K562 (cell line): ENCODE measurements at regions not wholly inside any gene's neighbourhood (a gene's known extent, or its start where the extent isn't known, plus 50 kb on each side); places are given as distances from the start of the nearest gene placed in this dataset.

Experiments
- ATAC-seq: fragments of 200-7000 bp; cut with Tn5 transposase; 3 replicates; pipeline ENCODE4 v1.9.1; 2020; ENCODE audit warnings: moderate library complexity
- BruUV-seq: library from RNA; stranded (reverse); fragments of 400-500 nt; replicated peaks from 2 replicates; lab custom pipeline; 2021; lab: Mats Ljungman, UMichigan
- CTCF ChIA-PET: fragments of 300-600 bp; formaldehyde crosslinking; extraction: SDS; loops from one replicate; lab custom pipeline; 2021; ENCODE audit warnings: low intra/inter-chr PET ratio; lab: Yijun Ruan, JAX
- POLR2A ChIA-PET: fragments of 300-600, 350-650 bp; sonication (Branson Sonifier 250); formaldehyde crosslinking; extraction: SDS; loops from one replicate; lab custom pipeline; 2021; ENCODE audit warnings: antibody characterized with exemption, inconsistent platforms; lab: Yijun Ruan, JAX
- DNase-seq, 4 experiments: peaks; one replicate each; pipeline versions ENCODE4 v3.0.0 to v3.0.0-alpha.2; 2011 to 2018; ENCODE audit warnings: low spot score in 3 of 4, mixed read lengths in 3 of 4; ENCODE audit errors: extremely low read depth in 1 of 4
- FAIRE-seq: peaks from 2 replicates; lab custom pipeline; 2011; peaks lifted over from hg19 to GRCh38; lab: Jason Lieb, UNC
- H2AFZ ChIP-seq: 2 replicates; pipeline ENCODE4 v1.6.0; 2011; ENCODE audit warnings: low read depth, low read length, control low read depth, inconsistent platforms
- H3K27ac ChIP-seq: fragments of 200-600 bp; 3 replicates; pipeline ENCODE4 v1.8.0; 2011; ENCODE audit warnings: low read depth, mild to moderate bottlenecking, control low read depth, inconsistent platforms, low read length, moderate library complexity, mixed read lengths; ENCODE audit errors: extremely low read depth
- H3K27me3 ChIP-seq, 2 experiments: fragments of 300-600 bp in 1 of 2; 2 replicates in 1 of 2; 3 replicates in 1 of 2; pipeline versions ENCODE4 v1.6.0 to v1.8.0; 2011; ENCODE audit warnings: inconsistent platforms in 2 of 2, low read length in 2 of 2, mild to moderate bottlenecking in 1 of 2, mixed read lengths in 1 of 2, moderate library complexity in 1 of 2; ENCODE audit not compliant: control insufficient read depth in 2 of 2, insufficient read depth in 2 of 2
- H3K36me3 ChIP-seq: fragments of 300-600 bp; 3 replicates; pipeline ENCODE4 v1.8.0; 2011; ENCODE audit warnings: mild to moderate bottlenecking, low read length, inconsistent platforms; ENCODE audit not compliant: control insufficient read depth, insufficient read depth
- H3K4me1 ChIP-seq, 2 experiments: fragments of 200-600 bp in 1 of 2; replicated peaks in 1 of 2; 2 replicates in 1 of 2; 3 replicates in 1 of 2; pipeline versions ENCODE4 v1.5.1 to v1.8.0; 2011; ENCODE audit warnings: inconsistent platforms in 2 of 2, low read length in 2 of 2, mild to moderate bottlenecking in 1 of 2, mixed read lengths in 1 of 2, moderate library complexity in 1 of 2; ENCODE audit not compliant: control insufficient read depth in 2 of 2, insufficient read depth in 2 of 2
- H3K4me2 ChIP-seq: 2 replicates; pipeline ENCODE4 v1.6.1; 2011; ENCODE audit warnings: low read length, control low read depth, inconsistent platforms, mixed read lengths; ENCODE audit not compliant: insufficient read depth
- H3K4me3 ChIP-seq: fragments of 200-600 bp; sonication (generic), shearing (Covaris generic); 2 replicates; pipeline ENCODE4 v1.5.1; 2016; ENCODE audit warnings: control low read depth, inconsistent platforms
- H3K79me2 ChIP-seq: fragments of 200-600 bp; 3 replicates; pipeline ENCODE4 v1.8.0; 2011; ENCODE audit warnings: low read length, inconsistent platforms; ENCODE audit not compliant: control insufficient read depth, insufficient read depth
- H3K9ac ChIP-seq, 2 experiments: 2 replicates each; pipeline versions ENCODE4 v1.6.0 to v1.6.1; 2011; ENCODE audit warnings: low read depth in 2 of 2, low read length in 2 of 2, control low read depth in 1 of 2, inconsistent platforms in 1 of 2, mild to moderate bottlenecking in 1 of 2, mixed read lengths in 1 of 2; ENCODE audit not compliant: insufficient read depth in 1 of 2
- H3K9me1 ChIP-seq: one replicate; pipeline ENCODE4 v1.6.0; 2011; ENCODE audit warnings: inconsistent platforms, mild to moderate bottlenecking, low read length, moderate library complexity; ENCODE audit not compliant: control insufficient read depth, insufficient read depth
- H3K9me3 ChIP-seq: replicated peaks from 2 replicates; pipeline ENCODE4 v1.5.1; 2011; ENCODE audit warnings: low read depth, low read length, inconsistent platforms; ENCODE audit not compliant: control insufficient read depth, insufficient read depth
- H4K20me1 ChIP-seq: replicated peaks from 2 replicates; pipeline ENCODE4 v1.6.1; 2011; ENCODE audit warnings: low read length, inconsistent platforms, mixed read lengths; ENCODE audit not compliant: control insufficient read depth, insufficient read depth
- CBX1 ChIP-seq: sonication (generic); IDR thresholded peaks from 2 replicates; pipeline ENCODE4 v1.6.1; 2016; ENCODE audit warnings: antibody characterized with exemption, low read depth, mild to moderate bottlenecking
- CREBBP ChIP-seq: IDR thresholded peaks from one replicate; pipeline ENCODE4 v1.6.1; 2012; ENCODE audit warnings: low read depth, mild to moderate bottlenecking, control low read depth, inconsistent platforms, low read length
- HDAC1 ChIP-seq, 2 experiments: fragments of 450-650 bp; IDR thresholded peaks; 2 replicates each; pipeline ENCODE4 v1.6.1; 2016 to 2017; ENCODE audit warnings: inconsistent platforms in 1 of 2, mild to moderate bottlenecking in 1 of 2, moderate library complexity in 1 of 2
- HDAC2 ChIP-seq: fragments of 450-650 bp; IDR thresholded peaks from 2 replicates; pipeline ENCODE4 v1.6.1; 2016; ENCODE audit warnings: mild to moderate bottlenecking
- MXI1 ChIP-seq: IDR thresholded peaks from 2 replicates; pipeline ENCODE4 v1.6.1; 2011; ENCODE audit warnings: low read depth, mild to moderate bottlenecking, improper control_type of control experiment, low read length
- NFIX ChIP-seq: fragments of 250-450 bp; sonication (Bioruptor Pico); IDR thresholded peaks from 2 replicates; pipeline ENCODE4 v1.4.0; 2020; ENCODE audit warnings: low read depth, mild to moderate bottlenecking, moderate library complexity
- POU5F1 ChIP-seq: fragments of 150-350 bp; IDR thresholded peaks from 2 replicates; pipeline ENCODE4 v1.6.1; 2014; ENCODE audit warnings: borderline replicate concordance, low read length, low read depth, mild to moderate bottlenecking; ENCODE audit not compliant: partially characterized antibody
- U2AF2 ChIP-seq: fragments of 200-400 bp; formaldehyde crosslinking; optimal IDR thresholded peaks from 2 replicates; pipeline ENCODE3; 2017; ENCODE audit warnings: low read depth, mild to moderate bottlenecking, low read length
- ZNF766 ChIP-seq: fragments of 200-800 bp; sonication (Bioruptor generic); conservative IDR thresholded peaks from 2 replicates; pipeline ENCODE4 v1.6.1; 2016; ENCODE audit warnings: missing genetic modification characterization, missing compliant biosample characterization
- whole genome bisulfite sequencing: fragments of 100-300 bp; shearing (Covaris generic); methylation state at CpG from one replicate; pipeline ENCODE4 v1.1.6; 2016; ENCODE audit warnings: low coverage, mixed read lengths; ENCODE audit not compliant: insufficient coverage; ENCODE audit errors: missing lambda C conversion rate; 5-methylcytosine and 5-hydroxymethylcytosine counted together
- in situ Hi-C: fragments of 300-500 bp; cut with MboI; formaldehyde crosslinking; loops from 4 replicates; pipeline ENCODE4 v1.15.0; 2018; ENCODE audit warnings: inconsistent platforms, mixed read lengths
- intact Hi-C: fragments of 100-400 bp; cut with micrococcal nuclease; formaldehyde crosslinking; loops from 2 replicates; pipeline ENCODE4 v1.14.2; 2022
- TF ChIP-seq, protein P1 (sequence below): fragments of 200-800 bp; sonication (Bioruptor generic); IDR thresholded peaks from 2 replicates; pipeline ENCODE4 v1.6.1; 2017; ENCODE audit warnings: missing genetic modification characterization, missing compliant biosample characterization
- TF ChIP-seq, protein P2 (sequence below): fragments of 250-450 bp; sonication (Bioruptor Pico); IDR thresholded peaks from 2 replicates; pipeline ENCODE4 v1.5.0; 2020; ENCODE audit warnings: mild to moderate bottlenecking
- TF ChIP-seq, protein P3 (sequence below): fragments of 250-450 bp; sonication (Bioruptor Pico); IDR thresholded peaks from 2 replicates; pipeline ENCODE4 v1.4.0; 2020; ENCODE audit warnings: borderline replicate concordance

DNA sequence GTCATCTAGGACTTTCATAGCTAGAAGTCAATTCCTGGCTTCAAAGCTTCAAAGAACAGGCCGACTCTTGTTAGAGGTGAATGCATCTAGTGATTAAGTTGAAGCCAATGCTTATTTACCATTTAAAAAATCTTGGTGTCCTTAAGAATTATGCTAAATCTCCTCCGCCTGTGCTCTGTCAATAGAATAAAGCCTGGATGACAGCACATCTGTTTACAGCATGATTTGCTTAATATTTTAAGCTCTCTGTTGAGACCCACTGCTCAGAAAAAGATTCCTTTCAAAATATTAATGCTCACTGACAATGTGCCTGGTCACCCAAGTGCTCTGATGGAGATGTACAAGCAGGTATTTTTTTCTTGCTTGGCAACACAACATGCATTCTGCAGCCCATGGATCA is 649.1 kb upstream of the USP24 start:
- H3K79me2 ChIP-seq: no peaks in the 10 kb centered on the region
- H3K36me3 ChIP-seq: no peaks in the 10 kb centered on the region
- no peak overlapping the region for H3K4me3 ChIP-seq
- H3K9me1 ChIP-seq: no peaks in the 10 kb centered on the region
- no peaks in the 10 kb centered on the region for H4K20me1 ChIP-seq
- no peak overlapping the region for H3K9ac ChIP-seq
- no peak overlapping the region for H2AFZ ChIP-seq
- H3K9me3 ChIP-seq: no peaks in the 10 kb centered on the region
- 0% methylated on average over 2 of the region's 2 CpGs for WGBS
- TF ChIP-seq, protein P1, sequence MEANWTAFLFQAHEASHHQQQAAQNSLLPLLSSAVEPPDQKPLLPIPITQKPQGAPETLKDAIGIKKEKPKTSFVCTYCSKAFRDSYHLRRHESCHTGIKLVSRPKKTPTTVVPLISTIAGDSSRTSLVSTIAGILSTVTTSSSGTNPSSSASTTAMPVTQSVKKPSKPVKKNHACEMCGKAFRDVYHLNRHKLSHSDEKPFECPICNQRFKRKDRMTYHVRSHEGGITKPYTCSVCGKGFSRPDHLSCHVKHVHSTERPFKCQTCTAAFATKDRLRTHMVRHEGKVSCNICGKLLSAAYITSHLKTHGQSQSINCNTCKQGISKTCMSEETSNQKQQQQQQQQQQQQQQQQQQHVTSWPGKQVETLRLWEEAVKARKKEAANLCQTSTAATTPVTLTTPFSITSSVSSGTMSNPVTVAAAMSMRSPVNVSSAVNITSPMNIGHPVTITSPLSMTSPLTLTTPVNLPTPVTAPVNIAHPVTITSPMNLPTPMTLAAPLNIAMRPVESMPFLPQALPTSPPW (CRISPR knock-in tag): no peak
- no peak for TF ChIP-seq HDAC1 (IDR thresholded peaks at IDR 0.05)
- TF ChIP-seq U2AF2: no peak
- TF ChIP-seq ZNF766: no peak
- TF ChIP-seq CREBBP: no peak
- TF ChIP-seq CBX1: no peak
- TF ChIP-seq MXI1: no peak
- TF ChIP-seq POU5F1: no peak
- no peak for TF ChIP-seq HDAC2
- TF ChIP-seq, protein P2, sequence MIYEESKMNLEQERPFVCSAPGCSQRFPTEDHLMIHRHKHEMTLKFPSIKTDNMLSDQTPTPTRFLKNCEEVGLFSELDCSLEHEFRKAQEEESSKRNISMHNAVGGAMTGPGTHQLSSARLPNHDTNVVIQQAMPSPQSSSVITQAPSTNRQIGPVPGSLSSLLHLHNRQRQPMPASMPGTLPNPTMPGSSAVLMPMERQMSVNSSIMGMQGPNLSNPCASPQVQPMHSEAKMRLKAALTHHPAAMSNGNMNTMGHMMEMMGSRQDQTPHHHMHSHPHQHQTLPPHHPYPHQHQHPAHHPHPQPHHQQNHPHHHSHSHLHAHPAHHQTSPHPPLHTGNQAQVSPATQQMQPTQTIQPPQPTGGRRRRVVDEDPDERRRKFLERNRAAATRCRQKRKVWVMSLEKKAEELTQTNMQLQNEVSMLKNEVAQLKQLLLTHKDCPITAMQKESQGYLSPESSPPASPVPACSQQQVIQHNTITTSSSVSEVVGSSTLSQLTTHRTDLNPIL: no peak
- TF ChIP-seq NFIX (CRISPR knock-in tag): no peak
- TF ChIP-seq, protein P3, sequence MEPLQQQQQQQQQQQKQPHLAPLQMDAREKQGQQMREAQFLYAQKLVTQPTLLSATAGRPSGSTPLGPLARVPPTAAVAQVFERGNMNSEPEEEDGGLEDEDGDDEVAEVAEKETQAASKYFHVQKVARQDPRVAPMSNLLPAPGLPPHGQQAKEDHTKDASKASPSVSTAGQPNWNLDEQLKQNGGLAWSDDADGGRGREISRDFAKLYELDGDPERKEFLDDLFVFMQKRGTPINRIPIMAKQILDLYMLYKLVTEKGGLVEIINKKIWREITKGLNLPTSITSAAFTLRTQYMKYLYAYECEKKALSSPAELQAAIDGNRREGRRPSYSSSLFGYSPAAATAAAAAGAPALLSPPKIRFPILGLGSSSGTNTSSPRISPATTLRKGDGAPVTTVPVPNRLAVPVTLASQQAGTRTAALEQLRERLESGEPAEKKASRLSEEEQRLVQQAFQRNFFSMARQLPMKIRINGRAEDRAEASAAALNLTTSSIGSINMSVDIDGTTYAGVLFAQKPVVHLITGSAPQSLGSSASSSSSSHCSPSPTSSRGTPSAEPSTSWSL (CRISPR knock-in tag): no peak
- ATAC-seq: no peak
- H3K4me2 ChIP-seq: no peak overlapping the region
- CTCF ChIA-PET: no interaction called here
- intact Hi-C loops (no loop called here), in situ Hi-C loops (no loop called here)
- no TSS peak for BruUV-seq
- no peaks in the 10 kb centered on the region for H3K27me3 ChIP-seq
- FAIRE-seq: no peak
- no peak overlapping the region for H3K27ac ChIP-seq
- no peaks in the 10 kb centered on the region for H3K4me1 ChIP-seq
- no peak for DNase-seq
- POLR2A ChIA-PET: no interaction called here
